ENCODE measurements at regions not wholly inside any gene's neighbourhood (a gene's known extent, or its start where the extent isn't known, plus 50 kb on each side); places are given as distances from the start of the nearest gene placed in this dataset.

- Histone ChIP-seq H2AFZ (ENCODE audit: low read depth, low read length) (no peak overlapping the region), H3K9me3 (ENCODE audit: low read length) (no peaks in the 10 kb centered on the region), H3K4me3 (ENCODE audit: low read length) (no peak overlapping the region), H3K27me3 (ENCODE audit: insufficient read depth, low read length) (no peaks in the 10 kb centered on the region), H3K36me3 (ENCODE audit: insufficient read depth, low read length) (no peaks in the 10 kb centered on the region), H3K4me1 (ENCODE audit: insufficient read depth, low read length) (peaks cover 4% of the 10 kb centered on the region)
Measured at GRCh38 chr13:44104197-44104490, 224.4 kb downstream of the LACC1 start.

GRCh38 chr13:44104969-44105368 lies 225.3 kb downstream of the LACC1 start:
- H2AFZ ChIP-seq (ENCODE audit: low read depth, low read length), result no peak overlapping the region
- no peaks in the 10 kb centered on the region for H3K27me3 ChIP-seq (ENCODE audit: insufficient read depth, low read length)
- no peaks in the 10 kb centered on the region for H3K36me3 ChIP-seq (ENCODE audit: insufficient read depth, low read length)
- no peak overlapping the region for H3K4me3 ChIP-seq (ENCODE audit: low read length)
- H3K4me1 ChIP-seq (ENCODE audit: insufficient read depth, low read length), result peaks cover 4% of the 10 kb centered on the region
- no peaks in the 10 kb centered on the region for H3K9me3 ChIP-seq (ENCODE audit: low read length)

- no peak overlapping the region for H3K4me3 ChIP-seq (ENCODE audit: low read length)
- peaks cover 4% of the 10 kb centered on the region for H3K4me1 ChIP-seq (ENCODE audit: insufficient read depth, low read length)
- no peaks in the 10 kb centered on the region for H3K9me3 ChIP-seq (ENCODE audit: low read length)
- H3K36me3 ChIP-seq (ENCODE audit: insufficient read depth, low read length), result no peaks in the 10 kb centered on the region
- no peak overlapping the region for H2AFZ ChIP-seq (ENCODE audit: low read depth, low read length)
- H3K27me3 ChIP-seq (ENCODE audit: insufficient read depth, low read length), result no peaks in the 10 kb centered on the region
Measured at GRCh38 chr13:44106266-44107152, 226.8 kb downstream of the LACC1 start.

- H3K4me1 ChIP-seq (ENCODE audit: insufficient read depth, low read length), result peaks cover 4% of the 10 kb centered on the region
- no peak overlapping the region for H2AFZ ChIP-seq (ENCODE audit: low read depth, low read length)
- no peaks in the 10 kb centered on the region for H3K27me3 ChIP-seq (ENCODE audit: insufficient read depth, low read length)
- H3K4me3 ChIP-seq (ENCODE audit: low read length), result no peak overlapping the region
- no peaks in the 10 kb centered on the region for H3K9me3 ChIP-seq (ENCODE audit: low read length)
- H3K36me3 ChIP-seq (ENCODE audit: insufficient read depth, low read length), result no peaks in the 10 kb centered on the region
Measured at GRCh38 chr13:44107357-44108121, 227.8 kb downstream of the LACC1 start.

GRCh38 chr13:44108331-44108858 lies 228.7 kb downstream of the LACC1 start:
- H3K4me1 ChIP-seq (ENCODE audit: insufficient read depth, low read length), result peaks cover 4% of the 10 kb centered on the region
- H3K4me3 ChIP-seq (ENCODE audit: low read length), result no peak overlapping the region
- no peaks in the 10 kb centered on the region for H3K9me3 ChIP-seq (ENCODE audit: low read length)
- H3K27me3 ChIP-seq (ENCODE audit: insufficient read depth, low read length), result no peaks in the 10 kb centered on the region
- H2AFZ ChIP-seq (ENCODE audit: low read depth, low read length), result no peak overlapping the region
- no peaks in the 10 kb centered on the region for H3K36me3 ChIP-seq (ENCODE audit: insufficient read depth, low read length)

- Histone ChIP-seq H3K4me1 (ENCODE audit: insufficient read depth, low read length) (peaks cover under 1% of the 10 kb centered on the region), H3K27me3 (ENCODE audit: insufficient read depth, low read length) (no peaks in the 10 kb centered on the region), H3K9me3 (ENCODE audit: low read length) (no peaks in the 10 kb centered on the region), H3K4me3 (ENCODE audit: low read length) (no peak overlapping the region), H3K36me3 (ENCODE audit: insufficient read depth, low read length) (no peaks in the 10 kb centered on the region), H2AFZ (ENCODE audit: low read depth, low read length) (no peak overlapping the region)
Measured at GRCh38 chr13:44110091-44110621, 230.5 kb downstream of the LACC1 start.

- Histone ChIP-seq H3K4me3 (ENCODE audit: low read length) (no peak overlapping the region), H3K4me1 (ENCODE audit: insufficient read depth, low read length) (no peaks in the 10 kb centered on the region), H3K27me3 (ENCODE audit: insufficient read depth, low read length) (no peaks in the 10 kb centered on the region), H2AFZ (ENCODE audit: low read depth, low read length) (no peak overlapping the region), H3K9me3 (ENCODE audit: low read length) (no peaks in the 10 kb centered on the region), H3K36me3 (ENCODE audit: insufficient read depth, low read length) (no peaks in the 10 kb centered on the region)
Measured at GRCh38 chr13:44111701-44112100, 232.0 kb downstream of the LACC1 start.

GRCh38 chr13:44112700-44113329 lies 233.1 kb downstream of the LACC1 start:
- no peaks in the 10 kb centered on the region for H3K9me3 ChIP-seq (ENCODE audit: low read length)
- no peaks in the 10 kb centered on the region for H3K4me1 ChIP-seq (ENCODE audit: insufficient read depth, low read length)
- H3K4me3 ChIP-seq (ENCODE audit: low read length), result no peak overlapping the region
- no peaks in the 10 kb centered on the region for H3K27me3 ChIP-seq (ENCODE audit: insufficient read depth, low read length)
- H2AFZ ChIP-seq (ENCODE audit: low read depth, low read length), result no peak overlapping the region
- no peaks in the 10 kb centered on the region for H3K36me3 ChIP-seq (ENCODE audit: insufficient read depth, low read length)

GRCh38 chr13:44116562-44117332 lies 237.0 kb downstream of the LACC1 start:
- H2AFZ ChIP-seq (ENCODE audit: low read depth, low read length), result no peak overlapping the region
- no peaks in the 10 kb centered on the region for H3K36me3 ChIP-seq (ENCODE audit: insufficient read depth, low read length)
- peaks cover 10% of the 10 kb centered on the region for H3K4me1 ChIP-seq (ENCODE audit: insufficient read depth, low read length)
- no peaks in the 10 kb centered on the region for H3K27me3 ChIP-seq (ENCODE audit: insufficient read depth, low read length)
- H3K9me3 ChIP-seq (ENCODE audit: low read length), result no peaks in the 10 kb centered on the region
- H3K4me3 ChIP-seq (ENCODE audit: low read length), result no peak overlapping the region

GRCh38 chr13:44117351-44117750 lies 237.6 kb downstream of the LACC1 start:
- H3K9me3 ChIP-seq (ENCODE audit: low read length), result no peaks in the 10 kb centered on the region
- no peaks in the 10 kb centered on the region for H3K27me3 ChIP-seq (ENCODE audit: insufficient read depth, low read length)
- no peak overlapping the region for H2AFZ ChIP-seq (ENCODE audit: low read depth, low read length)
- H3K4me1 ChIP-seq (ENCODE audit: insufficient read depth, low read length), result peaks cover 10% of the 10 kb centered on the region
- H3K4me3 ChIP-seq (ENCODE audit: low read length), result no peak overlapping the region
- no peaks in the 10 kb centered on the region for H3K36me3 ChIP-seq (ENCODE audit: insufficient read depth, low read length)

GRCh38 chr13:44117816-44118215 lies 238.1 kb downstream of the LACC1 start:
- H2AFZ ChIP-seq (ENCODE audit: low read depth, low read length), result no peak overlapping the region

GRCh38 chr13:44118881-44119280 lies 239.2 kb downstream of the LACC1 start:
- no peaks in the 10 kb centered on the region for H3K9me3 ChIP-seq (ENCODE audit: low read length)
- H2AFZ ChIP-seq (ENCODE audit: low read depth, low read length), result no peak overlapping the region
- no peaks in the 10 kb centered on the region for H3K27me3 ChIP-seq (ENCODE audit: insufficient read depth, low read length)
- H3K4me1 ChIP-seq (ENCODE audit: insufficient read depth, low read length), result peaks cover 10% of the 10 kb centered on the region
- no peak overlapping the region for H3K4me3 ChIP-seq (ENCODE audit: low read length)
- no peaks in the 10 kb centered on the region for H3K36me3 ChIP-seq (ENCODE audit: insufficient read depth, low read length)

More at GRCh38 chr13:44117816-44118215, 238.1 kb downstream of the LACC1 start:
- no peak overlapping the region for H3K4me3 ChIP-seq (ENCODE audit: low read length)
- no peaks in the 10 kb centered on the region for H3K36me3 ChIP-seq (ENCODE audit: insufficient read depth, low read length)
- H3K27me3 ChIP-seq (ENCODE audit: insufficient read depth, low read length), result no peaks in the 10 kb centered on the region
- H3K9me3 ChIP-seq (ENCODE audit: low read length), result no peaks in the 10 kb centered on the region
- peaks cover 10% of the 10 kb centered on the region for H3K4me1 ChIP-seq (ENCODE audit: insufficient read depth, low read length)
